Heart right ventricle (tissue), 16 donors: ENCODE measurements at regions not wholly inside any gene's neighbourhood (a gene's known extent, or its start where the extent isn't known, plus 50 kb on each side); places are given as distances from the start of the nearest gene placed in this dataset.

Source experiments
- ATAC-seq, 8 donors: fragments of 200-7000 bp; cut with Tn5 transposase; one replicate each; pipeline ENCODE4 v1.9.1; 2020; ENCODE audit warnings: mild to moderate bottlenecking in 8 of 8, moderate library complexity in 8 of 8, moderate number of reproducible peaks in 1 of 8
- DNase-seq, 2 donors: peaks; one replicate each; pipeline ENCODE4 v3.0.0-alpha.2; 2020
- H3K27ac ChIP-seq, 10 donors: fragments of 200-600 bp; sonication (generic) in 2 of 10; one replicate each; pipeline versions ENCODE4 v1.5.0 to v1.8.0; 2020 to 2022; ENCODE audit warnings: mild to moderate bottlenecking in 3 of 10
- H3K27me3 ChIP-seq, 7 donors: fragments of 200-600 bp; one replicate each; pipeline ENCODE4 v1.8.0; 2021 to 2022; ENCODE audit warnings: mild to moderate bottlenecking in 2 of 7
- H3K36me3 ChIP-seq, 9 donors: fragments of 200-600 bp; sonication (generic) in 1 of 9; one replicate each; pipeline versions ENCODE4 v1.5.0 to v1.8.0; 2020 to 2022; ENCODE audit warnings: mild to moderate bottlenecking in 2 of 9
- H3K4me1 ChIP-seq, 9 donors: fragments of 200-600 bp; sonication (generic) in 1 of 9; one replicate each; pipeline versions ENCODE4 v1.5.0 to v1.8.0; 2020 to 2022; ENCODE audit warnings: mild to moderate bottlenecking in 4 of 9
- H3K4me3 ChIP-seq, 10 donors: fragments of 200-600 bp; sonication (generic) in 2 of 10; one replicate each; pipeline versions ENCODE4 v1.5.0 to v1.8.0; 2020 to 2022; ENCODE audit warnings: mild to moderate bottlenecking in 7 of 10, moderate library complexity in 2 of 10
- H3K9me3 ChIP-seq, 11 donors: fragments of 200-600 bp in 10 of 11; sonication (generic) in 2 of 11; one replicate each; pipeline versions ENCODE4 v1.5.0 to v1.8.0; 2013 to 2022; ENCODE audit warnings: mild to moderate bottlenecking in 2 of 11, control low read depth in 1 of 11, moderate library complexity in 1 of 11
- CTCF ChIP-seq, 9 donors: fragments of 200-600 bp; sonication (generic) in 2 of 9; IDR thresholded peaks; one replicate each; pipeline versions ENCODE4 v1.5.0 to v1.8.0; 2021 to 2022; ENCODE audit warnings: antibody characterized with exemption in 9 of 9, mild to moderate bottlenecking in 5 of 9, moderate library complexity in 1 of 9
- WGBS, 2 donors: extraction: QIAGEN DNeasy Blood & Tissue Kit; methylation state at CpG; one replicate each; pipeline ENCODE4 v1.1.7; 2013; ENCODE audit warnings: inconsistent platforms in 1 of 2; 5-methylcytosine and 5-hydroxymethylcytosine counted together
- intact Hi-C, 10 donors: fragments of 100-400 bp; cut with DNase I; formaldehyde crosslinking; loops; one replicate each; pipeline versions ENCODE4 v1.11.1 to v1.14.2; 2022
- donor health status: Arrhythmogenic right ventricular cardiomyopathy.
- donor health status: ischemic (EF 13 %, LVEDD 7.1; RV severe dilation, severe dysfunction).
- donor health status: healthy with polysubstance abuse.
- donor health status: DM: no; HTN: yes; CAD: no.
- donor health status: DM: no; HTN: no; CAD: no.
- donor health status: ischemic (EF 25% LVEDD 6.9; RV normal size, moderate dysfunction).
- donor health status: ischemic (EF 25% LVEDD 5.7; RV mildly dilated, moderate dysfunction).
- donor health status: healthy.
- donor health status: DM: yes; HTN: yes; CAD: no.
- donor health status: Ischemic cardiomyopathy.
- donor health status: ischemic (EF 35%, LVEDD 5.7; RV mildly dilated, moderate dysfunction).
- donor health status: nonischemic (EF 11% LVEDD 7.7; RV severe dilation, severe dysfunction).
- donor health status: DM: yes; HTN: yes; CAD: no.
- donor health status: PGD.
- donor health status: ischemic (EF 29% LVEDD 5.4; RV normal size, mild dysfunction).
- donor health status: nonischemic (EF 23%, LVEDD 6.1; RV moderate dilation, normal function).

- no peak overlapping the region for H3K27ac ChIP-seq
- no peak for TF ChIP-seq CTCF (IDR thresholded peaks at IDR 0.05)
- intact Hi-C loops: no loop called here
- no peak overlapping the region for H3K4me3 ChIP-seq
- DNase-seq (no peak), ATAC-seq (no peak)
- H3K36me3 ChIP-seq: no peaks in the 10 kb centered on the region
- no peaks in the 10 kb centered on the region for H3K4me1 ChIP-seq
- WGBS, 2 donors: 81 to 85% methylated on average over 7 of the region's 7 CpGs
- H3K27me3 ChIP-seq: no peaks in the 10 kb centered on the region
- no peaks in the 10 kb centered on the region for H3K9me3 ChIP-seq
Observed at GRCh38 chr5:164354139-164354751, 848.8 kb downstream of the MAT2B start.

- TF ChIP-seq CTCF (IDR thresholded peaks at IDR 0.05): no peak
- H3K4me3 ChIP-seq: no peak overlapping the region
- H3K4me1 ChIP-seq: no peaks in the 10 kb centered on the region
- WGBS, 2 donors: 61 to 72% methylated on average over 3 of the region's 3 CpGs
- H3K36me3 ChIP-seq: no peaks in the 10 kb centered on the region
- intact Hi-C loops: loop anchor here in 1 of 10 donors (5.0 kb wide), 1 partner anchor 1552 kb away; no protein-coding TSS in a partner anchor
- no peak for ATAC-seq
- DNase-seq: no peak
- no peaks in the 10 kb centered on the region for H3K27me3 ChIP-seq
- H3K9me3 ChIP-seq: no peaks in the 10 kb centered on the region
- no peak overlapping the region for H3K27ac ChIP-seq
Observed at GRCh38 chr5:164355267-164355830, 849.9 kb downstream of the MAT2B start.

GRCh38 chr5:164356790-164357189 is 851.4 kb downstream of the MAT2B start:
- no peak for TF ChIP-seq CTCF (IDR thresholded peaks at IDR 0.05)
- H3K27ac ChIP-seq: no peak overlapping the region
- no peaks in the 10 kb centered on the region for H3K27me3 ChIP-seq
- DNase-seq (no peak), ATAC-seq (no peak)
- no peaks in the 10 kb centered on the region for H3K36me3 ChIP-seq
- H3K4me3 ChIP-seq: no peak overlapping the region
- intact Hi-C loops: loop anchor here in 1 of 10 donors (5.0 kb wide), 1 partner anchor 1551 kb away; no protein-coding TSS in a partner anchor
- 88 to 97% methylated on average over 4 of the region's 4 CpGs for WGBS, 2 donors
- H3K4me1 ChIP-seq: no peaks in the 10 kb centered on the region
- H3K9me3 ChIP-seq: no peaks in the 10 kb centered on the region

- WGBS, 2 donors: 85 to 91% methylated on average over 5 of the region's 5 CpGs
- no peak for ATAC-seq
- H3K4me3 ChIP-seq: no peak overlapping the region
Observed at GRCh38 chr5:164357395-164358033, 852.1 kb downstream of the MAT2B start.

More at GRCh38 chr5:164357395-164358033, 852.1 kb downstream of the MAT2B start:
- no peaks in the 10 kb centered on the region for H3K27me3 ChIP-seq
- no peak for DNase-seq
- no peaks in the 10 kb centered on the region for H3K4me1 ChIP-seq
- no peaks in the 10 kb centered on the region for H3K36me3 ChIP-seq
- intact Hi-C loops: loop anchor here in 1 of 10 donors (5.0 kb wide), 1 partner anchor 1550 kb away; no protein-coding TSS in a partner anchor
- no peaks in the 10 kb centered on the region for H3K9me3 ChIP-seq
- no peak for TF ChIP-seq CTCF (IDR thresholded peaks at IDR 0.05)
- no peak overlapping the region for H3K27ac ChIP-seq
